Cardiac fibroblast (primary cell): ENCODE measurements at regions not wholly inside any gene's neighbourhood (a gene's known extent, or its start where the extent isn't known, plus 50 kb on each side); places are given as distances from the start of the nearest gene placed in this dataset.
"Not testable (repeated sequence)": the region's sequence is repeated elsewhere in the genome, so short reads cannot be mapped to it uniquely, and the experiment has no call there.

ENCODE experiments used
- DNase-seq, 2 donors: peaks; one replicate each; pipeline versions ENCODE4 v3.0.0 to v3.0.0-alpha.2; 2010; ENCODE audit warnings: low read depth in 2 of 2
- H3K4me3 ChIP-seq, 2 donors: replicated peaks in 1 of 2; 1 replicate in 1 of 2; 2 replicates in 1 of 2; pipeline ENCODE4 v1.5.1; 2011; ENCODE audit warnings: low read depth in 2 of 2, low read length in 2 of 2, mild to moderate bottlenecking in 2 of 2, moderate library complexity in 1 of 2
- CTCF ChIP-seq: IDR thresholded peaks from one replicate; pipeline ENCODE4 v1.5.1; 2011; ENCODE audit warnings: low read depth, mild to moderate bottlenecking, low read length, inconsistent platforms

GRCh38 chr3:166607933-166608521 is 770.8 kb upstream of the BCHE start:
- DNase-seq = no peak
- TF ChIP-seq CTCF = no peak
- no peak overlapping the region for H3K4me3 ChIP-seq

- DNase-seq = no peak
- no peak overlapping the region for H3K4me3 ChIP-seq
- TF ChIP-seq CTCF = no peak
Measured at GRCh38 chr3:166606988-166607387, 769.8 kb upstream of the BCHE start.

- H3K4me3 ChIP-seq = no peak overlapping the region
- DNase-seq = no peak
- TF ChIP-seq CTCF = no peak
Measured at GRCh38 chr3:166593776-166594175, 756.6 kb upstream of the BCHE start.

GRCh38 chr3:166582236-166582635 is 745.0 kb upstream of the BCHE start:
- TF ChIP-seq CTCF = no peak
- no peak for DNase-seq
- no peak overlapping the region for H3K4me3 ChIP-seq

- TF ChIP-seq CTCF = no peak
- no peak overlapping the region for H3K4me3 ChIP-seq
- DNase-seq = no peak
Measured at GRCh38 chr3:166580561-166580960, 743.3 kb upstream of the BCHE start.

GRCh38 chr3:166575161-166575560 is 737.9 kb upstream of the BCHE start:
- TF ChIP-seq CTCF = no peak
- H3K4me3 ChIP-seq = no peak overlapping the region
- no peak for DNase-seq

- DNase-seq, H3K4me3 ChIP-seq: not testable (repeated sequence)
Measured at GRCh38 chr3:166571686-166572085, 734.5 kb upstream of the BCHE start.
